ENCODE measurements at regions not wholly inside any gene's neighbourhood (a gene's known extent, or its start where the extent isn't known, plus 50 kb on each side); places are given as distances from the start of the nearest gene placed in this dataset.

GRCh38 chrX:51954592-51954991, 61.2 kb downstream of the MAGED1 start:
- no peaks in the 10 kb centered on the region for H3K9me3 ChIP-seq (ENCODE audit: low read depth, low read length)
- H3K36me3 ChIP-seq (ENCODE audit: insufficient read depth, low read length), result no peaks in the 10 kb centered on the region
- TF ChIP-seq POLR2AphosphoS5 (IDR thresholded peaks at IDR 0.05; ENCODE audit: borderline replicate concordance, low read depth, low read length), result no peak
- no peak for TF ChIP-seq EZH2 (IDR thresholded peaks at IDR 0.05)
- no peak overlapping the region for H3K9ac ChIP-seq (ENCODE audit: insufficient read length)
- DNase-seq (ENCODE audit: low read depth, low spot score), result no peak
- no peak overlapping the region for H3K27ac ChIP-seq
- H3K4me3 ChIP-seq, result no peak overlapping the region

GRCh38 chrX:51955200-51955599, 61.8 kb downstream of the MAGED1 start:
- no peak overlapping the region for H3K9ac ChIP-seq (ENCODE audit: insufficient read length)
- no peak for DNase-seq (ENCODE audit: low read depth, low spot score)

GRCh38 chrX:51956441-51956840, 63.0 kb downstream of the MAGED1 start:
- Histone ChIP-seq H3K27ac (no peak overlapping the region), H3K36me3 (ENCODE audit: insufficient read depth, low read length) (no peaks in the 10 kb centered on the region), H3K9ac (ENCODE audit: insufficient read length) (no peak overlapping the region), H3K9me3 (ENCODE audit: low read depth, low read length) (no peaks in the 10 kb centered on the region), H3K4me3 (no peak overlapping the region)
- no peak for TF ChIP-seq POLR2AphosphoS5 (IDR thresholded peaks at IDR 0.05; ENCODE audit: borderline replicate concordance, low read depth, low read length)
- no peak for TF ChIP-seq FOXP2 (optimal IDR thresholded peaks at IDR 0.05; ENCODE audit: control extremely low read depth, extremely low read length, insufficient read depth)
- TF ChIP-seq EZH2 (IDR thresholded peaks at IDR 0.05), result no peak
- no peak for DNase-seq (ENCODE audit: low read depth, low spot score)

More at GRCh38 chrX:51955200-51955599, 61.8 kb downstream of the MAGED1 start:
- H3K9me3 ChIP-seq (ENCODE audit: low read depth, low read length), result no peaks in the 10 kb centered on the region
- no peak overlapping the region for H3K4me3 ChIP-seq
- TF ChIP-seq FOXP2 (optimal IDR thresholded peaks at IDR 0.05; ENCODE audit: control extremely low read depth, extremely low read length, insufficient read depth) (no peak), POLR2AphosphoS5 (IDR thresholded peaks at IDR 0.05; ENCODE audit: borderline replicate concordance, low read depth, low read length) (no peak), EZH2 (IDR thresholded peaks at IDR 0.05) (no peak)
- H3K36me3 ChIP-seq (ENCODE audit: insufficient read depth, low read length), result no peaks in the 10 kb centered on the region
- no peak overlapping the region for H3K27ac ChIP-seq

GRCh38 chrX:51975360-51975759, 81.9 kb downstream of the MAGED1 start:
- no peaks in the 10 kb centered on the region for H3K9me3 ChIP-seq (ENCODE audit: low read depth, low read length)
- H3K27ac ChIP-seq, result no peak overlapping the region
- no peak overlapping the region for H3K9ac ChIP-seq (ENCODE audit: insufficient read length)
- no peak for DNase-seq (ENCODE audit: low read depth, low spot score)
- H3K36me3 ChIP-seq (ENCODE audit: insufficient read depth, low read length), result no peaks in the 10 kb centered on the region
- no peak for TF ChIP-seq FOXP2 (optimal IDR thresholded peaks at IDR 0.05; ENCODE audit: control extremely low read depth, extremely low read length, insufficient read depth)
- no peak for TF ChIP-seq POLR2AphosphoS5 (IDR thresholded peaks at IDR 0.05; ENCODE audit: borderline replicate concordance, low read depth, low read length)
- TF ChIP-seq EZH2 (IDR thresholded peaks at IDR 0.05), result no peak
- no peak overlapping the region for H3K4me3 ChIP-seq

- no peak for DNase-seq (ENCODE audit: low read depth, low spot score)
- TF ChIP-seq POLR2AphosphoS5 (IDR thresholded peaks at IDR 0.05; ENCODE audit: borderline replicate concordance, low read depth, low read length) (no peak), EZH2 (IDR thresholded peaks at IDR 0.05) (no peak), FOXP2 (optimal IDR thresholded peaks at IDR 0.05; ENCODE audit: control extremely low read depth, extremely low read length, insufficient read depth) (no peak)
- no peaks in the 10 kb centered on the region for H3K9me3 ChIP-seq (ENCODE audit: low read depth, low read length)
- H3K4me3 ChIP-seq, result no peak overlapping the region
- no peak overlapping the region for H3K27ac ChIP-seq
- no peak overlapping the region for H3K9ac ChIP-seq (ENCODE audit: insufficient read length)
- no peaks in the 10 kb centered on the region for H3K36me3 ChIP-seq (ENCODE audit: insufficient read depth, low read length)
Observed at GRCh38 chrX:51975811-51976210, 82.4 kb downstream of the MAGED1 start.

- TF ChIP-seq FOXP2 (optimal IDR thresholded peaks at IDR 0.05; ENCODE audit: control extremely low read depth, extremely low read length, insufficient read depth) (no peak), POLR2AphosphoS5 (IDR thresholded peaks at IDR 0.05; ENCODE audit: borderline replicate concordance, low read depth, low read length) (no peak), EZH2 (IDR thresholded peaks at IDR 0.05) (no peak)
Observed at GRCh38 chrX:51976503-51976902, 83.1 kb downstream of the MAGED1 start.

More at GRCh38 chrX:51976503-51976902, 83.1 kb downstream of the MAGED1 start:
- H3K27ac ChIP-seq, result peak overlapping the region; percentile 8; the same call in 1 of the 2 replicates
- no peak overlapping the region for H3K4me3 ChIP-seq
- no peak overlapping the region for H3K9ac ChIP-seq (ENCODE audit: insufficient read length)
- H3K9me3 ChIP-seq (ENCODE audit: low read depth, low read length), result no peaks in the 10 kb centered on the region
- no peak for DNase-seq (ENCODE audit: low read depth, low spot score)
- no peaks in the 10 kb centered on the region for H3K36me3 ChIP-seq (ENCODE audit: insufficient read depth, low read length)

Measured in SK-N-MC (cell line).